GM12878 (cell line): ENCODE measurements at regions not wholly inside any gene's neighbourhood (a gene's known extent, or its start where the extent isn't known, plus 50 kb on each side); places are given as distances from the start of the nearest gene placed in this dataset.

Source experiments
- CTCF ChIP-seq, 3 experiments: IDR thresholded peaks in 2 of 3; conservative IDR thresholded peaks in 1 of 3; 2 replicates each; pipeline ENCODE4 v1.5.1; 2011; ENCODE audit warnings: low read depth in 3 of 3, low read length in 3 of 3, mild to moderate bottlenecking in 3 of 3, control low read depth in 2 of 3, moderate library complexity in 2 of 3, inconsistent platforms in 1 of 3, mixed read lengths in 1 of 3; ENCODE audit not compliant: control insufficient read depth in 2 of 3, insufficient read depth in 1 of 3; ENCODE audit errors: extremely low read depth in 1 of 3
- FOS ChIP-seq: IDR thresholded peaks from 3 replicates; pipeline ENCODE4 v1.6.1; 2011; ENCODE audit warnings: borderline replicate concordance; ENCODE audit not compliant: insufficient read length; ENCODE audit errors: extremely low read depth
- HDAC6 ChIP-seq: fragments of 200-600 bp; sonication (generic); IDR thresholded peaks from one replicate; pipeline ENCODE4 v1.8.0; 2017; ENCODE audit warnings: antibody characterized with exemption; ENCODE audit not compliant: unreplicated experiment
- NFIC ChIP-seq: IDR thresholded peaks from 2 replicates; pipeline ENCODE4 v1.6.1; 2012; ENCODE audit warnings: low read depth, mild to moderate bottlenecking, inconsistent platforms, low read length, moderate library complexity
- NKRF ChIP-seq: fragments of 450-650 bp; conservative IDR thresholded peaks from 2 replicates; pipeline ENCODE4 v1.6.1; 2017; ENCODE audit warnings: mild to moderate bottlenecking, moderate library complexity
- POLR2AphosphoS5 ChIP-seq: IDR thresholded peaks from 2 replicates; pipeline ENCODE4 v1.6.1; 2011; ENCODE audit warnings: mild to moderate bottlenecking, low read length, inconsistent platforms
- ZNF274 ChIP-seq: IDR thresholded peaks from one replicate; pipeline ENCODE4 v1.8.0; 2011; ENCODE audit not compliant: insufficient read length, insufficient read depth

GRCh38 chr9:108537756-108538155 lies 318.0 kb downstream of the ACTL7B start:
- TF ChIP-seq NFIC (no peak), FOS (no peak), CTCF (IDR thresholded peaks at IDR 0.05 in 2 of 3, conservative IDR thresholded peaks at IDR 0.05 in 1 of 3; ENCODE audit: control insufficient read depth in 2 of 3, extremely low read depth in 1 of 3, insufficient read depth in 1 of 3, low read depth in 3 of 3, low read length in 3 of 3) (no peak), POLR2AphosphoS5 (no peak), ZNF274 (no peak), NKRF (no peak), HDAC6 (no peak)
